ENCODE measurements at regions not wholly inside any gene's neighbourhood (a gene's known extent, or its start where the extent isn't known, plus 50 kb on each side); places are given as distances from the start of the nearest gene placed in this dataset.
"Not testable (repeated sequence)": the region's sequence is repeated elsewhere in the genome, so short reads cannot be mapped to it uniquely, and the experiment has no call there.

GRCh38 chr7:57638666-57639065, 188.7 kb downstream of the ZNF716 start:
- Histone ChIP-seq H3K27ac (no peak overlapping the region), H3K9me3 (no peaks in the 10 kb centered on the region), H3K27me3 (no peaks in the 10 kb centered on the region), H3K4me3 (no peak overlapping the region), H3K4me1 (no peaks in the 10 kb centered on the region), H3K36me3 (no peaks in the 10 kb centered on the region)
- ATAC-seq (ENCODE audit: low FRiP score in 2 of 2), result no peak
- peak in 1 of 2 donors; percentile 3 for DNase-seq
- 15 to 71% methylated on average over 1 to 2 of the region's 2 CpGs for WGBS, 2 donors
- TF ChIP-seq POLR2AphosphoS5 (IDR thresholded peaks at IDR 0.05), result no peak
- TF ChIP-seq CTCF (IDR thresholded peaks at IDR 0.05), result no peak
- no peak for TF ChIP-seq POLR2A (IDR thresholded peaks at IDR 0.05)
- TF ChIP-seq EP300 (IDR thresholded peaks at IDR 0.05), result no peak

GRCh38 chr7:57641521-57642067, 191.6 kb downstream of the ZNF716 start:
- H3K27me3 ChIP-seq, result no peaks in the 10 kb centered on the region
- ATAC-seq (ENCODE audit: low FRiP score in 2 of 2) (no peak), DNase-seq (no peak)
- 73 to 100% methylated on average over 3 to 5 of the region's 5 CpGs for WGBS, 2 donors
- TF ChIP-seq EP300 (IDR thresholded peaks at IDR 0.05) (no peak), POLR2AphosphoS5 (IDR thresholded peaks at IDR 0.05) (no peak), POLR2A (IDR thresholded peaks at IDR 0.05) (no peak), CTCF (IDR thresholded peaks at IDR 0.05) (no peak)
- no peak overlapping the region for H3K4me3 ChIP-seq
- no peaks in the 10 kb centered on the region for H3K36me3 ChIP-seq
- no peaks in the 10 kb centered on the region for H3K4me1 ChIP-seq
- H3K27ac ChIP-seq, result no peak overlapping the region
- H3K9me3 ChIP-seq, result peaks cover 0 to 8% (median 0%) of the 10 kb centered on the region in 4 donors

GRCh38 chr7:57642730-57643129, 192.8 kb downstream of the ZNF716 start:
- WGBS, 2 donors, result 67 to 75% methylated on average over 4 of the region's 4 CpGs

GRCh38 chr7:57646219-57646900, 196.4 kb downstream of the ZNF716 start:
- TF ChIP-seq CTCF (IDR thresholded peaks at IDR 0.05) (no peak), POLR2AphosphoS5 (IDR thresholded peaks at IDR 0.05) (no peak), POLR2A (IDR thresholded peaks at IDR 0.05) (no peak), EP300 (IDR thresholded peaks at IDR 0.05) (no peak)
- no peak overlapping the region for H3K4me3 ChIP-seq
- 86 to 89% methylated on average over 32 of the region's 32 CpGs for WGBS, 2 donors
- H3K27ac ChIP-seq, result no peak overlapping the region
- H3K9me3 ChIP-seq, result peaks cover 0 to 47% (median 0%) of the 10 kb centered on the region in 4 donors
- DNase-seq (peak in 1 of 2 donors; percentile 45), ATAC-seq (ENCODE audit: low FRiP score in 2 of 2) (no peak)
- no peaks in the 10 kb centered on the region for H3K4me1 ChIP-seq
- no peaks in the 10 kb centered on the region for H3K27me3 ChIP-seq
- H3K36me3 ChIP-seq, result no peaks in the 10 kb centered on the region

More at GRCh38 chr7:57642730-57643129, 192.8 kb downstream of the ZNF716 start:
- DNase-seq (no peak), ATAC-seq (ENCODE audit: low FRiP score in 2 of 2) (no peak)
- no peak overlapping the region for H3K27ac ChIP-seq
- no peaks in the 10 kb centered on the region for H3K36me3 ChIP-seq
- no peaks in the 10 kb centered on the region for H3K27me3 ChIP-seq
- peaks cover 0 to 17% (median 0%) of the 10 kb centered on the region in 4 donors for H3K9me3 ChIP-seq
- no peak for TF ChIP-seq POLR2AphosphoS5 (IDR thresholded peaks at IDR 0.05)
- TF ChIP-seq POLR2A (IDR thresholded peaks at IDR 0.05), result no peak
- TF ChIP-seq CTCF (IDR thresholded peaks at IDR 0.05), result no peak
- no peak for TF ChIP-seq EP300 (IDR thresholded peaks at IDR 0.05)
- no peaks in the 10 kb centered on the region for H3K4me1 ChIP-seq
- H3K4me3 ChIP-seq, result no peak overlapping the region

- ATAC-seq (ENCODE audit: low FRiP score in 2 of 2) (no peak), DNase-seq (peak in 1 of 2 donors; percentile 54)
- 92 to 93% methylated on average over 13 to 24 of the region's 24 CpGs for WGBS, 2 donors
- H3K36me3 ChIP-seq, result no peaks in the 10 kb centered on the region
- no peak overlapping the region for H3K27ac ChIP-seq
- H3K9me3 ChIP-seq, result peaks cover 0 to 52% (median 0%) of the 10 kb centered on the region in 4 donors
- no peaks in the 10 kb centered on the region for H3K27me3 ChIP-seq
- H3K4me3 ChIP-seq, result no peak overlapping the region
- no peak for TF ChIP-seq EP300 (IDR thresholded peaks at IDR 0.05)
- no peak for TF ChIP-seq CTCF (IDR thresholded peaks at IDR 0.05)
- no peak for TF ChIP-seq POLR2AphosphoS5 (IDR thresholded peaks at IDR 0.05)
- no peak for TF ChIP-seq POLR2A (IDR thresholded peaks at IDR 0.05)
- H3K4me1 ChIP-seq, result no peaks in the 10 kb centered on the region
Observed at GRCh38 chr7:57646901-57647246, 196.9 kb downstream of the ZNF716 start.

- ATAC-seq (ENCODE audit: low FRiP score in 2 of 2); H3K4me1 ChIP-seq; DNase-seq; H3K27ac ChIP-seq; H3K4me3 ChIP-seq; H3K36me3 ChIP-seq; H3K27me3 ChIP-seq: not testable (repeated sequence)
- peaks cover 0 to 76% (median 0%) of the 10 kb centered on the region in 4 donors for H3K9me3 ChIP-seq
- WGBS, 2 donors, result 89 to 90% methylated on average over 13 to 17 of the region's 17 CpGs
Observed at GRCh38 chr7:57650401-57650800, 200.4 kb downstream of the ZNF716 start.

Measured in upper lobe of left lung (tissue), 6 donors.